Endothelial cell of hepatic sinusoid (primary cell): ENCODE measurements at regions not wholly inside any gene's neighbourhood (a gene's known extent, or its start where the extent isn't known, plus 50 kb on each side); places are given as distances from the start of the nearest gene placed in this dataset.
"Not testable (repeated sequence)": the region's sequence is repeated elsewhere in the genome, so short reads cannot be mapped to it uniquely, and the experiment has no call there.

ENCODE experiments used
- in situ Hi-C: cut with HindIII; loops from 2 replicates; pipeline ENCODE4 v1.10.0; 2017; ENCODE audit warnings: low sequenced_read_pairs

GRCh38 chr2:118744682-118745181 is 102.7 kb downstream of the EN1 start:
- in situ Hi-C loops: not testable (repeated sequence)

GRCh38 chr2:118738524-118739308 is 108.7 kb downstream of the EN1 start:
- in situ Hi-C loops: loop anchor here (5.0 kb wide), 1 partner anchor 71 kb away; no protein-coding TSS in a partner anchor

GRCh38 chr2:118738106-118738505 is 109.3 kb downstream of the EN1 start:
- in situ Hi-C loops: loop anchor here (5.0 kb wide), 1 partner anchor 71 kb away; no protein-coding TSS in a partner anchor

- in situ Hi-C loops: loop anchor here (5.0 kb wide), 1 partner anchor 70 kb away; no protein-coding TSS in a partner anchor
These were observed 109.8 kb downstream of the EN1 start for GRCh38 chr2:118737684-118738083.

- in situ Hi-C loops: no loop called here
These were observed 115.0 kb downstream of the EN1 start for GRCh38 chr2:118732432-118732831.

- in situ Hi-C loops: no loop called here
These were observed 116.0 kb downstream of the EN1 start for GRCh38 chr2:118731413-118731812.

GRCh38 chr2:118730405-118730804 is 117.0 kb downstream of the EN1 start:
- in situ Hi-C loops: no loop called here

GRCh38 chr2:118729760-118730159 is 117.7 kb downstream of the EN1 start:
- in situ Hi-C loops: no loop called here

GRCh38 chr2:118728984-118729383 is 118.5 kb downstream of the EN1 start:
- in situ Hi-C loops: no loop called here

- in situ Hi-C loops: no loop called here
These were observed 120.6 kb downstream of the EN1 start for GRCh38 chr2:118726821-118727220.

GRCh38 chr2:118723394-118723793 is 124.1 kb downstream of the EN1 start:
- in situ Hi-C loops: no loop called here

GRCh38 chr2:118722976-118723375 is 124.5 kb downstream of the EN1 start:
- in situ Hi-C loops: no loop called here

- in situ Hi-C loops: no loop called here
These were observed 125.5 kb downstream of the EN1 start for GRCh38 chr2:118721817-118722551.

- in situ Hi-C loops: no loop called here
These were observed 126.6 kb downstream of the EN1 start for GRCh38 chr2:118720866-118721265.

- in situ Hi-C loops: no loop called here
These were observed 128.5 kb downstream of the EN1 start for GRCh38 chr2:118718921-118719320.

- in situ Hi-C loops: no loop called here
These were observed 131.3 kb downstream of the EN1 start for GRCh38 chr2:118716102-118716501.

GRCh38 chr2:118714118-118714517 is 133.3 kb downstream of the EN1 start:
- in situ Hi-C loops: no loop called here

- in situ Hi-C loops: no loop called here
These were observed 135.8 kb downstream of the EN1 start for GRCh38 chr2:118711603-118712002.

- in situ Hi-C loops: no loop called here
These were observed 137.0 kb downstream of the EN1 start for GRCh38 chr2:118710481-118710880.

GRCh38 chr2:118709786-118710185 is 137.7 kb downstream of the EN1 start:
- in situ Hi-C loops: no loop called here

GRCh38 chr2:118706844-118707243 is 140.6 kb downstream of the EN1 start:
- in situ Hi-C loops: no loop called here

- in situ Hi-C loops: no loop called here
These were observed 141.1 kb downstream of the EN1 start for GRCh38 chr2:118706371-118706770.
